Gastroesophageal sphincter (tissue), 4 donors: ENCODE measurements at regions not wholly inside any gene's neighbourhood (a gene's known extent, or its start where the extent isn't known, plus 50 kb on each side); places are given as distances from the start of the nearest gene placed in this dataset.

ENCODE experiments used
- ATAC-seq: fragments of 150-250 bp; one replicate; pipeline ENCODE4 v1.9.1; 2016; ENCODE audit warnings: mild to moderate bottlenecking, moderate library complexity
- H3K27ac ChIP-seq, 4 donors: fragments of 200-600 bp; sonication (generic) in 3 of 4; 1 replicate in 3 of 4; 2 replicates in 1 of 4; pipeline ENCODE4 v1.5.1; 2016 to 2019
- H3K27me3 ChIP-seq: fragments of 200-600 bp; sonication (generic); one replicate; pipeline ENCODE4 v1.5.1; 2019
- H3K36me3 ChIP-seq, 2 donors: fragments of 200-600 bp; sonication (generic); one replicate each; pipeline ENCODE4 v1.5.1; 2019; ENCODE audit warnings: control low read depth in 1 of 2
- H3K4me1 ChIP-seq, 3 donors: fragments of 200-600 bp; sonication (generic); 1 replicate in 2 of 3; 2 replicates in 1 of 3; pipeline ENCODE4 v1.5.1; 2016 to 2019; ENCODE audit warnings: control low read depth in 2 of 3
- H3K4me3 ChIP-seq, 2 donors: fragments of 200-600 bp; sonication (generic); one replicate each; pipeline ENCODE4 v1.5.1; 2019; ENCODE audit warnings: mild to moderate bottlenecking in 1 of 2, moderate library complexity in 1 of 2
- H3K9me3 ChIP-seq, 3 donors: fragments of 200-600 bp; sonication (generic); one replicate each; pipeline ENCODE4 v1.5.1; 2017 to 2019; ENCODE audit warnings: control low read depth in 2 of 3
- EP300 ChIP-seq: sonication (generic); formaldehyde crosslinking; IDR thresholded peaks from one replicate; pipeline ENCODE4 v1.6.1; 2017; ENCODE audit warnings: antibody characterized with exemption, mild to moderate bottlenecking
- POLR2A ChIP-seq, 2 donors: fragments of 450-650 bp; IDR thresholded peaks; one replicate each; pipeline ENCODE4 v1.6.1; 2017; ENCODE audit warnings: antibody characterized with exemption in 2 of 2, mild to moderate bottlenecking in 2 of 2, moderate library complexity in 1 of 2
- POLR2AphosphoS5 ChIP-seq: sonication (generic); formaldehyde crosslinking; IDR thresholded peaks from one replicate; pipeline ENCODE4 v1.6.1; 2017; ENCODE audit warnings: antibody characterized with exemption
- WGBS, 2 donors: methylation state at CpG; one replicate each; pipeline ENCODE4 v1.1.5; 2018; ENCODE audit warnings: low coverage in 1 of 2; 5-methylcytosine and 5-hydroxymethylcytosine counted together
- TF ChIP-seq, protein P1 (sequence below), 4 experiments: fragments of 200-600 bp in 2 of 4; fragments of 450-650 bp in 2 of 4; sonication (generic) in 1 of 4; IDR thresholded peaks; one replicate each; pipeline ENCODE4 v1.5.1; 2017 to 2019; ENCODE audit warnings: antibody characterized with exemption in 4 of 4, mild to moderate bottlenecking in 2 of 4, moderate library complexity in 2 of 4

GRCh38 chr11:70826541-70827335, 425.6 kb downstream of the SHANK2 start:
- TF ChIP-seq POLR2A (IDR thresholded peaks at IDR 0.05) (no peak), POLR2AphosphoS5 (no peak), EP300 (no peak)
- TF ChIP-seq, protein P1, sequence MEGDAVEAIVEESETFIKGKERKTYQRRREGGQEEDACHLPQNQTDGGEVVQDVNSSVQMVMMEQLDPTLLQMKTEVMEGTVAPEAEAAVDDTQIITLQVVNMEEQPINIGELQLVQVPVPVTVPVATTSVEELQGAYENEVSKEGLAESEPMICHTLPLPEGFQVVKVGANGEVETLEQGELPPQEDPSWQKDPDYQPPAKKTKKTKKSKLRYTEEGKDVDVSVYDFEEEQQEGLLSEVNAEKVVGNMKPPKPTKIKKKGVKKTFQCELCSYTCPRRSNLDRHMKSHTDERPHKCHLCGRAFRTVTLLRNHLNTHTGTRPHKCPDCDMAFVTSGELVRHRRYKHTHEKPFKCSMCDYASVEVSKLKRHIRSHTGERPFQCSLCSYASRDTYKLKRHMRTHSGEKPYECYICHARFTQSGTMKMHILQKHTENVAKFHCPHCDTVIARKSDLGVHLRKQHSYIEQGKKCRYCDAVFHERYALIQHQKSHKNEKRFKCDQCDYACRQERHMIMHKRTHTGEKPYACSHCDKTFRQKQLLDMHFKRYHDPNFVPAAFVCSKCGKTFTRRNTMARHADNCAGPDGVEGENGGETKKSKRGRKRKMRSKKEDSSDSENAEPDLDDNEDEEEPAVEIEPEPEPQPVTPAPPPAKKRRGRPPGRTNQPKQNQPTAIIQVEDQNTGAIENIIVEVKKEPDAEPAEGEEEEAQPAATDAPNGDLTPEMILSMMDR (IDR thresholded peaks at IDR 0.05): no peak
- H3K36me3 ChIP-seq: no peaks in the 10 kb centered on the region
- H3K27ac ChIP-seq: peak overlapping the region; percentile 16 to 82 (median 80)
- peaks cover 0 to 37% (median 0%) of the 10 kb centered on the region in 3 donors for H3K4me1 ChIP-seq
- peaks cover 6% of the 10 kb centered on the region for H3K27me3 ChIP-seq
- ATAC-seq: peak; percentile 67
- peak overlapping the region; percentile 31 to 53 for H3K4me3 ChIP-seq
- WGBS, 2 donors: 0 to 4% methylated on average over 5 to 12 of the region's 35 CpGs
- H3K9me3 ChIP-seq: no peaks in the 10 kb centered on the region

DNA sequence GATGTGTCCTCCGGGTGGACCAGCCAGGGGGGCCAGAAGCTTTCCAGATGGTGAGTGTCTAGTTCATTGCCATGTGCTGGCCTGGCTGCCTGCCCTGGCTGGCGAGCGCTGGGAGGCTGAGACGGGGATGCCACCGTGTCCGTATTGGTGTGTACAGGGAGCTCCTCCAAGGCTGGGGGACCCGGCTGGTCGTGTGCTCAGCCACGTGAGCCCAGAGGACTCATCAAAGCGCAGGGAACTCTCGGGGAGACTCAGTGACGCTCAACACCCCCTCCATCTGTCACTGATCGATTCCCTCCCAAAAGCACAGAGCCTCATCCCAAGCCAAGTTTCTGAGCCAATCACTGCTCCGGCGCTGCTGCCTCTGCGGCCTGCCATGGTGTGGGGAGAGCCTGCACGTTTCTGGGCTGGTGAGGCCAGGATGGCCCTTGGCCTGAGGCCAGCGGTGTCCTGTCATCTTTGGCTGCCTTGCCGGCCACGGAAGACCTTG, 423.7 kb downstream of the SHANK2 start:
- H3K27me3 ChIP-seq: peaks cover 6% of the 10 kb centered on the region
- H3K9me3 ChIP-seq: no peaks in the 10 kb centered on the region
- no peaks in the 10 kb centered on the region for H3K36me3 ChIP-seq
- TF ChIP-seq POLR2AphosphoS5 (no peak), POLR2A (IDR thresholded peaks at IDR 0.05) (no peak), EP300 (no peak)
- TF ChIP-seq, protein P1 (IDR thresholded peaks at IDR 0.05): no peak
- no peak overlapping the region for H3K27ac ChIP-seq
- H3K4me1 ChIP-seq: peaks cover 0 to 37% (median 0%) of the 10 kb centered on the region in 3 donors
- no peak overlapping the region for H3K4me3 ChIP-seq
- 33% methylated on average over 1 of the region's 20 CpGs; no CpG with 5 or more reads in 1 of the 2 donors for WGBS, 2 donors
- ATAC-seq: no peak

DNA sequence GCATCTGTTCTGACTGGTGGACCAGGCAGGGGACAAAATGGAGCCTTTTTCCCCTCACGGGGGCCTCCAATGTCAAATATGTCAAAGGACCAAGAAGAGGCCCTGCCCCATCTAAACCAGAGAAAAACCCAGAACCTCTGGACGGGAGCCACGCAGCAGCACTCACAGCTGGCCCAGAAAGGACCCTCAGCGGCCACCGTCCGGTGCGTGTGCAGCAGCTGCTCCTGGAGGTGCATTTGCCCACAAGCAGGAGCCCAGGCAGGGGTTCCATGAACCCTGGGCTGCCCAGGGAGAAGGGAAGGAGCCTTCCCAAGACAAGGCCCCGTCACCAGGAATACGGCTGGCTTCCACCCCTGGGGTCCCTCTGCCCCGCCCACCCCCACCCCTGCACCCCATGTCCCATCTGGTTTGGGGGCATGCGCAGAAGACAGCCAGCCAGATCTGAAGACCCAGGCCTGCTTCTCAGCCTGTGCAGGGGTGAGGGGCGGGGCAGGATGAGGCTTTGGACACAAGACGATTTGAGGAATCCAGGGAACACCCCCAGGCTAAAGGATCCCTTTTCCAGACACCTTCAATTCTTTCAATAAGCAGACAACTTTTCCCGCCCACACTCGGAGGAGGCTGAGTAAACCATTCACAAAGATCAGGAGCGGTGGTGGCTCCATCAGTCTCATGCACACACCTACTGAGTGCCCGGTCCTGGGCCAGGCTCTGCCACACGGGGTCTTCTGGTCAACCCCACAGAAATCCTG, 423.1 kb downstream of the SHANK2 start:
- H3K4me1 ChIP-seq: peaks cover 0 to 37% (median 0%) of the 10 kb centered on the region in 3 donors
- no peaks in the 10 kb centered on the region for H3K36me3 ChIP-seq
- H3K9me3 ChIP-seq: no peaks in the 10 kb centered on the region
- no peak for ATAC-seq
- 100% methylated on average over 3 of the region's 18 CpGs; no CpG with 5 or more reads in 1 of the 2 donors for WGBS, 2 donors
- no peak for TF ChIP-seq EP300
- TF ChIP-seq POLR2AphosphoS5: no peak
- no peak for TF ChIP-seq POLR2A (IDR thresholded peaks at IDR 0.05)
- TF ChIP-seq, protein P1 (IDR thresholded peaks at IDR 0.05): no peak
- H3K27ac ChIP-seq: no peak overlapping the region
- no peak overlapping the region for H3K4me3 ChIP-seq
- peaks cover 6% of the 10 kb centered on the region for H3K27me3 ChIP-seq

DNA sequence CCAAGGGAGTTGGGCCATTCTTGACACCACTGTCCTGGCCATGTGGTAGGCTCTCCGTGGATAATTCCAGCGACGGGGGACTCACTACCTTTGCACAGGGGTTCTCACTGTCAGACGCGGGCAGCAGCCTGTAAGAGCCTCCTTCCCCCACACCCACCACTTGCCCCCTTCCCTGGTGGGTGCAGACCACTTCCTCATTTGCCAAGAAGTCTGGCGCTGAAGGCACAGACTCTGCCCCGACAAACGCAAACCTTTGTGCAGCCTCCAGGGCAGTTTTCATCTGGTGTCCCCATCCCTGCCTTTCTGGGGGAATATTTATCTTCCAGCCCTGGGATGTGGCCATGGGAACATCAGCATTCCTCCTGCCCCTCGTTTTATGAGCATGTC, 422.5 kb downstream of the SHANK2 start:
- no peak overlapping the region for H3K4me3 ChIP-seq
- WGBS, 2 donors: 70% methylated on average over 2 of the region's 9 CpGs; no CpG with 5 or more reads in 1 of the 2 donors
- H3K27ac ChIP-seq: no peak overlapping the region
- no peaks in the 10 kb centered on the region for H3K9me3 ChIP-seq
- H3K36me3 ChIP-seq: no peaks in the 10 kb centered on the region
- no peak for ATAC-seq
- H3K4me1 ChIP-seq: peaks cover 0 to 31% (median 0%) of the 10 kb centered on the region in 3 donors
- peaks cover under 1% of the 10 kb centered on the region for H3K27me3 ChIP-seq
- no peak for TF ChIP-seq EP300
- TF ChIP-seq, protein P1 (IDR thresholded peaks at IDR 0.05): no peak
- no peak for TF ChIP-seq POLR2A (IDR thresholded peaks at IDR 0.05)
- TF ChIP-seq POLR2AphosphoS5: no peak
